GM12891 (cell line): ENCODE measurements at regions not wholly inside any gene's neighbourhood (a gene's known extent, or its start where the extent isn't known, plus 50 kb on each side); places are given as distances from the start of the nearest gene placed in this dataset.

Source experiments
- PAX5 ChIP-seq: IDR thresholded peaks from 2 replicates; pipeline ENCODE4 v1.6.1; 2011; ENCODE audit warnings: low read length, moderate library complexity, mild to moderate bottlenecking; ENCODE audit not compliant: insufficient read depth, severe bottlenecking
- POLR2A ChIP-seq: IDR thresholded peaks from 2 replicates; pipeline ENCODE4 v1.6.1; 2011; ENCODE audit warnings: low read depth, low read length, control low read depth
- SPI1 ChIP-seq: IDR thresholded peaks from 2 replicates; pipeline ENCODE4 v1.6.1; 2011; ENCODE audit warnings: low read depth, low read length, control low read depth
- TAF1 ChIP-seq: IDR thresholded peaks from 2 replicates; pipeline ENCODE4 v1.6.1; 2011; ENCODE audit warnings: low read depth, low read length, control low read depth

- TF ChIP-seq POLR2A (no peak), SPI1 (no peak), TAF1 (no peak), PAX5 (no peak)
Observed at GRCh38 chrX:128883650-128884049, 639.6 kb downstream of the SMARCA1 start.
